ENCODE measurements at regions not wholly inside any gene's neighbourhood (a gene's known extent, or its start where the extent isn't known, plus 50 kb on each side); places are given as distances from the start of the nearest gene placed in this dataset.

DNA sequence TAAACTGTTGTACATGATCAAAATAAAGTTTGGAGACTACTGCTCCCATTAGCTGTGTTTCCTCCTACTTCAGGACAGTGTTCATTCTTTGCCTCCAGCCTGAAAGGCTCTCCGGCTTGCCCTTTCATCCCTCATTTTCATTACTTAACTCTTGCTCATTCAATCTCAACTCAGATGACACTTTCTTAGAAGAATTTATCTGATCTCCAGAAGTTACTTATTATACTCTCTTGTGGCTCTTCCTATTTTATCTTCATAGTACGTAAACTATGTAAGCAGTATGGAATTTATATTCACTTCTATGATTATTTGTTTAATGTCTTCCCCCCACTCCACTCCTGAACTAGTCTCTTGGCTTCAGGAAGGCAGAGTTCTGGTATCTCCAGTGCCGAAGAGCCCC, 1737.9 kb upstream of the C9orf72 start:
- Histone ChIP-seq H3K36me3 (ENCODE audit: control insufficient read depth in 2 of 2, extremely low read depth in 1 of 2, insufficient read depth in 2 of 2, low read length in 2 of 2) (no peaks in the 10 kb centered on the region), H3K4me1 (ENCODE audit: control insufficient read depth, extremely low read depth, insufficient read depth, low read length) (no peaks in the 10 kb centered on the region), H3K27ac (ENCODE audit: control insufficient read depth, insufficient read depth, low read length) (no peak overlapping the region), H4K20me1 (ENCODE audit: control insufficient read depth, extremely low read depth, insufficient read depth, low read length) (no peaks in the 10 kb centered on the region), H3K9me1 (ENCODE audit: control insufficient read depth, extremely low read depth, insufficient read depth, low read length) (no peaks in the 10 kb centered on the region), H3K9me3 (ENCODE audit: control insufficient read depth, low read depth, low read length) (no peaks in the 10 kb centered on the region), H3K27me3 (ENCODE audit: control insufficient read depth, extremely low read depth, insufficient read depth, low read length) (no peaks in the 10 kb centered on the region), H3K4me2 (ENCODE audit: control insufficient read depth, extremely low read depth, insufficient read depth, low read depth, low read length) (no peak overlapping the region), H2AFZ (ENCODE audit: control insufficient read depth, low read length) (no peak overlapping the region), H3K9ac (ENCODE audit: control insufficient read depth, extremely low read depth, insufficient read depth, low read length) (no peak overlapping the region), H3K79me2 (ENCODE audit: control insufficient read depth, insufficient read depth, low read length) (no peaks in the 10 kb centered on the region), H3K4me3 (ENCODE audit: control insufficient read depth in 2 of 3, extremely low read depth in 1 of 3, insufficient read depth in 2 of 3, low read depth in 1 of 3, low read length in 3 of 3) (no peak overlapping the region)
- FAIRE-seq (no peak), DNase-seq (ENCODE audit: low read depth, low spot score) (no peak)
- TF ChIP-seq, protein P1, sequence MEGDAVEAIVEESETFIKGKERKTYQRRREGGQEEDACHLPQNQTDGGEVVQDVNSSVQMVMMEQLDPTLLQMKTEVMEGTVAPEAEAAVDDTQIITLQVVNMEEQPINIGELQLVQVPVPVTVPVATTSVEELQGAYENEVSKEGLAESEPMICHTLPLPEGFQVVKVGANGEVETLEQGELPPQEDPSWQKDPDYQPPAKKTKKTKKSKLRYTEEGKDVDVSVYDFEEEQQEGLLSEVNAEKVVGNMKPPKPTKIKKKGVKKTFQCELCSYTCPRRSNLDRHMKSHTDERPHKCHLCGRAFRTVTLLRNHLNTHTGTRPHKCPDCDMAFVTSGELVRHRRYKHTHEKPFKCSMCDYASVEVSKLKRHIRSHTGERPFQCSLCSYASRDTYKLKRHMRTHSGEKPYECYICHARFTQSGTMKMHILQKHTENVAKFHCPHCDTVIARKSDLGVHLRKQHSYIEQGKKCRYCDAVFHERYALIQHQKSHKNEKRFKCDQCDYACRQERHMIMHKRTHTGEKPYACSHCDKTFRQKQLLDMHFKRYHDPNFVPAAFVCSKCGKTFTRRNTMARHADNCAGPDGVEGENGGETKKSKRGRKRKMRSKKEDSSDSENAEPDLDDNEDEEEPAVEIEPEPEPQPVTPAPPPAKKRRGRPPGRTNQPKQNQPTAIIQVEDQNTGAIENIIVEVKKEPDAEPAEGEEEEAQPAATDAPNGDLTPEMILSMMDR (optimal IDR thresholded peaks at IDR 0.05 in 1 of 3, IDR thresholded peaks at IDR 0.05 in 1 of 3, conservative IDR thresholded peaks at IDR 0.05 in 1 of 3; ENCODE audit: extremely low read depth in 1 of 3, insufficient read depth in 2 of 3, low read length in 3 of 3), result no peak
- dilution Hi-C loops (cut with MboI; ENCODE audit: extremely low pct_ligation_motif_present, low sequenced_read_pairs), result no loop called here

DNA sequence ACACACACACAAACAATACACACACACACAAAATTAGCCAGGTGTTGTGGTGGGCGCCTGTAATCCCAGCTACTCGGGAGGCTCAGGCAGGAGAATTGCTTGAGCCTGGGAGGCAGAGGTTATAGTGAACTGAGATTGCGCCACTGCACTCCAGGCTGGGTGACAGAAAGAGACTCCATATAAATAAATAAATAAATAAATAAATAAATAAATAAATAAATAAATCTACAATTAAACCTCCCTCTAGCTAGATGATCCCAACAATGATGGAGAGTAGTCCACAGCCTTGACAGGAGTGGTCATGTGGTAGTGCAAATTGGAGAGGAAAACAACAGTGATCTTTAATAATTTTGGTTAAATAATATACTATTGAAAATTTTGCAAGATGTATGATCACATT, 1739.0 kb upstream of the C9orf72 start:
- Histone ChIP-seq H3K4me2 (ENCODE audit: control insufficient read depth, extremely low read depth, insufficient read depth, low read depth, low read length) (no peak overlapping the region), H3K4me3 (ENCODE audit: control insufficient read depth in 2 of 3, extremely low read depth in 1 of 3, insufficient read depth in 2 of 3, low read depth in 1 of 3, low read length in 3 of 3) (no peak overlapping the region), H3K79me2 (ENCODE audit: control insufficient read depth, insufficient read depth, low read length) (no peaks in the 10 kb centered on the region), H4K20me1 (ENCODE audit: control insufficient read depth, extremely low read depth, insufficient read depth, low read length) (no peaks in the 10 kb centered on the region), H3K27me3 (ENCODE audit: control insufficient read depth, extremely low read depth, insufficient read depth, low read length) (no peaks in the 10 kb centered on the region), H3K27ac (ENCODE audit: control insufficient read depth, insufficient read depth, low read length) (no peak overlapping the region), H2AFZ (ENCODE audit: control insufficient read depth, low read length) (no peak overlapping the region), H3K4me1 (ENCODE audit: control insufficient read depth, extremely low read depth, insufficient read depth, low read length) (no peaks in the 10 kb centered on the region), H3K36me3 (ENCODE audit: control insufficient read depth in 2 of 2, extremely low read depth in 1 of 2, insufficient read depth in 2 of 2, low read length in 2 of 2) (no peaks in the 10 kb centered on the region), H3K9ac (ENCODE audit: control insufficient read depth, extremely low read depth, insufficient read depth, low read length) (no peak overlapping the region), H3K9me3 (ENCODE audit: control insufficient read depth, low read depth, low read length) (no peaks in the 10 kb centered on the region), H3K9me1 (ENCODE audit: control insufficient read depth, extremely low read depth, insufficient read depth, low read length) (no peaks in the 10 kb centered on the region)
- FAIRE-seq (no peak), DNase-seq (ENCODE audit: low read depth, low spot score) (no peak)
- TF ChIP-seq EZH2 (IDR thresholded peaks at IDR 0.05; ENCODE audit: low read length), result no peak
- TF ChIP-seq, protein P1 (optimal IDR thresholded peaks at IDR 0.05 in 1 of 3, IDR thresholded peaks at IDR 0.05 in 1 of 3, conservative IDR thresholded peaks at IDR 0.05 in 1 of 3; ENCODE audit: extremely low read depth in 1 of 3, insufficient read depth in 2 of 3, low read length in 3 of 3), result no peak
- dilution Hi-C loops (cut with MboI; ENCODE audit: extremely low pct_ligation_motif_present, low sequenced_read_pairs), result no loop called here

Data from keratinocyte (primary cell).